Kidney (tissue), 13 donors: ENCODE measurements at regions not wholly inside any gene's neighbourhood (a gene's known extent, or its start where the extent isn't known, plus 50 kb on each side); places are given as distances from the start of the nearest gene placed in this dataset.

Experiments
- DNase-seq, 5 donors: peaks; one replicate each; pipeline ENCODE4 v3.0.0-alpha.2; 2013 to 2020
- FAIRE-seq: peaks from 2 replicates; lab custom pipeline; 2012; peaks lifted over from hg19 to GRCh38; lab: Jason Lieb, UNC
- H3K27ac ChIP-seq, 2 donors: one replicate each; pipeline ENCODE4 v1.7.0; 2013; ENCODE audit warnings: low read depth in 2 of 2, low read length in 2 of 2, inconsistent platforms in 1 of 2
- H3K27me3 ChIP-seq: one replicate; pipeline ENCODE4 v1.7.1; 2013; ENCODE audit warnings: low read length, inconsistent platforms; ENCODE audit not compliant: control insufficient read depth, insufficient read depth
- H3K36me3 ChIP-seq, 3 donors: one replicate each; pipeline versions ENCODE4 v1.7.0 to v1.7.1; 2013; ENCODE audit warnings: low read length in 3 of 3, control low read depth in 1 of 3, inconsistent platforms in 1 of 3; ENCODE audit not compliant: insufficient read depth in 3 of 3, control insufficient read depth in 2 of 3
- H3K4me1 ChIP-seq, 3 donors: one replicate each; pipeline versions ENCODE4 v1.7.0 to v1.7.1; 2013; ENCODE audit warnings: low read length in 3 of 3, inconsistent platforms in 1 of 3, low read depth in 1 of 3; ENCODE audit not compliant: control insufficient read depth in 2 of 3, insufficient read depth in 2 of 3
- H3K4me3 ChIP-seq, 3 donors: one replicate each; pipeline versions ENCODE4 v1.7.0 to v1.8.1; 2013; ENCODE audit warnings: low read length in 3 of 3, control low read depth in 1 of 3, inconsistent platforms in 1 of 3
- H3K9ac ChIP-seq, 3 donors: one replicate each; pipeline versions ENCODE4 v1.7.0 to v1.7.1; 2013; ENCODE audit warnings: low read length in 3 of 3, control low read depth in 1 of 3, inconsistent platforms in 1 of 3
- H3K9me3 ChIP-seq, 3 donors: one replicate each; pipeline versions ENCODE4 v1.7.0 to v1.7.1; 2013; ENCODE audit warnings: low read length in 3 of 3, control low read depth in 1 of 3, inconsistent platforms in 1 of 3; ENCODE audit not compliant: control insufficient read depth in 2 of 3, insufficient read depth in 1 of 3
- CTCF ChIP-seq: IDR thresholded peaks from 3 replicates; pipeline ENCODE4 v1.5.1; 2012; ENCODE audit warnings: mild to moderate bottlenecking, moderate library complexity, borderline replicate concordance; ENCODE audit not compliant: insufficient read depth; ENCODE audit errors: extremely low read depth
- intact Hi-C: fragments of 100-400 bp; cut with DNase I; formaldehyde crosslinking; loops from one replicate; pipeline ENCODE4 v1.11.1; 2022
- donor health status: control.
- donor health status: control.
- donor health status: control.
- donor health status: control.
- donor health status: control.
- donor health status: DM: yes; HTN: yes; CAD: no.
- donor health status: Normal renal cell carcinoma (clear cell type).

GRCh38 chr13:33472446-33472845, 186.9 kb upstream of the STARD13 start:
- intact Hi-C loops: no loop called here
- Histone ChIP-seq H3K4me3 (no peak overlapping the region), H3K9ac (no peak overlapping the region), H3K9me3 (peaks cover 0 to 6% (median 0%) of the 10 kb centered on the region in 3 donors), H3K27me3 (no peaks in the 10 kb centered on the region), H3K36me3 (no peaks in the 10 kb centered on the region), H3K27ac (no peak overlapping the region), H3K4me1 (no peaks in the 10 kb centered on the region)
- FAIRE-seq (no peak), DNase-seq (no peak)
- TF ChIP-seq CTCF: no peak

DNA sequence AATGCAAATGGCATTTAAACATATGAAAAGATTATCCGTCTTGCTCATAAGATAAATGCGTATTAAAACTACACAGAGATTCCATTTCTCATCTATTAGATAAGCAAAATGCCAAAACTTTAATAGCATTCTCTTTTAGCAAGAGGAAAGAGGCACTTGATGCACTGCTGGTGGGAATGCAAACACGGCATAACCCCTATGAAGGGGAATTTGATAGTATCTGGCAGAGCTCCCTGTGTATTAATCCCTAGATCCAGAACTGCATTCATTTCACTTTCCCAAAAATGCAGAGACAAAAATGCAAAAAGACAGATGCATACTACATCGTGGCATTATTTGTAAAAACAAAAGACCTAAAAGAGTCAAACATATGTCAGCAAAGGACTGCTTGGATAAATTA, 193.6 kb upstream of the STARD13 start:
- Histone ChIP-seq H3K9ac (no peak overlapping the region), H3K9me3 (peaks cover 0 to 9% (median 5%) of the 10 kb centered on the region in 3 donors), H3K36me3 (no peaks in the 10 kb centered on the region), H3K27ac (no peak overlapping the region), H3K27me3 (no peaks in the 10 kb centered on the region), H3K4me1 (no peaks in the 10 kb centered on the region), H3K4me3 (no peak overlapping the region)
- intact Hi-C loops: no loop called here
- DNase-seq (no peak), FAIRE-seq (no peak)
- TF ChIP-seq CTCF: no peak

GRCh38 chr13:33480561-33480960, 195.0 kb upstream of the STARD13 start:
- intact Hi-C loops: no loop called here
- Histone ChIP-seq H3K27me3 (no peaks in the 10 kb centered on the region), H3K36me3 (no peaks in the 10 kb centered on the region), H3K4me3 (no peak overlapping the region), H3K27ac (no peak overlapping the region), H3K9ac (no peak overlapping the region), H3K4me1 (no peaks in the 10 kb centered on the region), H3K9me3 (peaks cover 0 to 12% (median 5%) of the 10 kb centered on the region in 3 donors)
- no peak for FAIRE-seq
- DNase-seq: no peak
- no peak for TF ChIP-seq CTCF

GRCh38 chr13:33483471-33483870, 197.9 kb upstream of the STARD13 start:
- Histone ChIP-seq H3K36me3 (no peaks in the 10 kb centered on the region), H3K4me3 (no peak overlapping the region), H3K27me3 (no peaks in the 10 kb centered on the region), H3K27ac (no peak overlapping the region), H3K9ac (no peak overlapping the region), H3K9me3 (peaks cover 0 to 4% (median 0%) of the 10 kb centered on the region in 3 donors), H3K4me1 (no peaks in the 10 kb centered on the region)
- FAIRE-seq (no peak), DNase-seq (no peak)
- TF ChIP-seq CTCF: no peak
- intact Hi-C loops: no loop called here
